Uterus (tissue), 3 donors: ENCODE measurements at regions not wholly inside any gene's neighbourhood (a gene's known extent, or its start where the extent isn't known, plus 50 kb on each side); places are given as distances from the start of the nearest gene placed in this dataset.
A peak's percentile ranks its signal among the peaks of the same experiment; 100 is the strongest.

Experiments
- DNase-seq, 2 donors: peaks; one replicate each; pipeline ENCODE4 v3.0.0-alpha.2; 2019 to 2020
- H3K27ac ChIP-seq, 2 donors: fragments of 200-600 bp; sonication (generic); 1 replicate in 1 of 2; 2 replicates in 1 of 2; pipeline ENCODE4 v1.5.1; 2016 to 2018
- H3K27me3 ChIP-seq, 2 donors: fragments of 200-600 bp; sonication (generic); one replicate each; pipeline ENCODE4 v1.5.1; 2018 to 2019; ENCODE audit warnings: control low read depth in 1 of 2
- H3K36me3 ChIP-seq, 2 donors: fragments of 200-600 bp; sonication (generic); one replicate each; pipeline ENCODE4 v1.5.1; 2019; ENCODE audit warnings: control low read depth in 1 of 2
- H3K4me1 ChIP-seq, 2 donors: fragments of 200-600 bp; sonication (generic); one replicate each; pipeline ENCODE4 v1.5.1; 2018 to 2019; ENCODE audit warnings: control low read depth in 1 of 2
- H3K4me3 ChIP-seq, 2 donors: fragments of 200-600 bp; sonication (generic); 1 replicate in 1 of 2; 2 replicates in 1 of 2; pipeline ENCODE4 v1.5.1; 2018 to 2019; ENCODE audit warnings: mild to moderate bottlenecking in 1 of 2
- H3K9me3 ChIP-seq, 2 donors: fragments of 200-600 bp; sonication (generic); one replicate each; pipeline ENCODE4 v1.5.1; 2019; ENCODE audit warnings: control low read depth in 1 of 2
- CTCF ChIP-seq, 4 experiments: fragments of 200-600 bp in 2 of 4; fragments of 450-650 bp in 2 of 4; sonication (generic) in 2 of 4; IDR thresholded peaks; one replicate each; pipeline ENCODE4 v1.5.1; 2016 to 2019; ENCODE audit warnings: antibody characterized with exemption in 4 of 4, mild to moderate bottlenecking in 2 of 4, moderate library complexity in 1 of 4
- POLR2A ChIP-seq, 2 donors: fragments of 450-650 bp; IDR thresholded peaks; one replicate each; pipeline ENCODE4 v1.6.1; 2016; ENCODE audit warnings: antibody characterized with exemption in 2 of 2, mild to moderate bottlenecking in 1 of 2, moderate library complexity in 1 of 2
- intact Hi-C: fragments of 100-400 bp; cut with DNase I; formaldehyde crosslinking; loops from one replicate; pipeline ENCODE4 v1.15.1; 2023; ENCODE audit warnings: low total_unique reads
- donor health status: DM: yes; HTN: yes; CAD: no.

GRCh38 chr11:122322329-122322728 lies 206.3 kb upstream of the BLID start:
- no peak for TF ChIP-seq POLR2A (IDR thresholded peaks at IDR 0.05)
- TF ChIP-seq CTCF (IDR thresholded peaks at IDR 0.05) = no peak
- no peak overlapping the region for H3K27ac ChIP-seq
- intact Hi-C loops = no loop called here
- no peaks in the 10 kb centered on the region for H3K4me1 ChIP-seq
- H3K4me3 ChIP-seq = no peak overlapping the region
- peak; percentile 22 to 28 for DNase-seq
- H3K27me3 ChIP-seq = no peaks in the 10 kb centered on the region
- no peaks in the 10 kb centered on the region for H3K9me3 ChIP-seq
- H3K36me3 ChIP-seq = no peaks in the 10 kb centered on the region

- TF ChIP-seq CTCF (IDR thresholded peaks at IDR 0.05) (no peak), POLR2A (IDR thresholded peaks at IDR 0.05) (no peak)
- Histone ChIP-seq H3K27ac (no peak overlapping the region), H3K4me1 (no peaks in the 10 kb centered on the region), H3K9me3 (no peaks in the 10 kb centered on the region), H3K27me3 (no peaks in the 10 kb centered on the region), H3K36me3 (no peaks in the 10 kb centered on the region), H3K4me3 (no peak overlapping the region)
- DNase-seq = no peak
- intact Hi-C loops = no loop called here
These were observed 204.7 kb upstream of the BLID start for GRCh38 chr11:122320671-122321070.

GRCh38 chr11:122319691-122320620 lies 203.9 kb upstream of the BLID start:
- no peaks in the 10 kb centered on the region for H3K4me1 ChIP-seq
- H3K36me3 ChIP-seq = no peaks in the 10 kb centered on the region
- no peak for DNase-seq
- H3K9me3 ChIP-seq = no peaks in the 10 kb centered on the region
- H3K27me3 ChIP-seq = no peaks in the 10 kb centered on the region
- TF ChIP-seq POLR2A (IDR thresholded peaks at IDR 0.05) = no peak
- no peak for TF ChIP-seq CTCF (IDR thresholded peaks at IDR 0.05)
- intact Hi-C loops = no loop called here
- no peak overlapping the region for H3K27ac ChIP-seq
- H3K4me3 ChIP-seq = no peak overlapping the region

GRCh38 chr11:122319085-122319484 lies 203.1 kb upstream of the BLID start:
- Histone ChIP-seq H3K4me3 (no peak overlapping the region), H3K27me3 (no peaks in the 10 kb centered on the region), H3K9me3 (no peaks in the 10 kb centered on the region), H3K27ac (no peak overlapping the region), H3K4me1 (no peaks in the 10 kb centered on the region), H3K36me3 (no peaks in the 10 kb centered on the region)
- TF ChIP-seq CTCF (IDR thresholded peaks at IDR 0.05) (no peak), POLR2A (IDR thresholded peaks at IDR 0.05) (no peak)
- no peak for DNase-seq
- intact Hi-C loops = no loop called here

DNA sequence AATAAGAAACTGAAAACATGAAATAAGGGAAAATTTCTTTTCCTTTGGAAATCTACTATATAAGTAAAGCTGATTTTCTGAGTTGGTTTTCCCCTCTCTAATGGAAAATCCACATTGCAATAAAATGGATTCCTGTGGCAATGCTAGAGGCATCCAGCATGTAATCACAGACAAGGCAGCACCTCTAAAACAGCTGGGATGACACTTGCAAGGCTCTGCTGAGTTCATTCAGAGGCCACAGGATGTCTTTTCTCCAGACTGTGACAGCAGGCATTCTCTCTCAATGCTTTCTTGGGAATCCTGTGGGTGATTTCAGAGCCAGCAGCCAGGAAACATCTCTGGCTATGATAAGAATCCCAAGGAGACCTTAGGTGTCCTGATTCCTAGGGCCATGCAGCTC lies 201.3 kb upstream of the BLID start:
- no peaks in the 10 kb centered on the region for H3K36me3 ChIP-seq
- H3K4me3 ChIP-seq = no peak overlapping the region
- peak in 1 of 2 donors; percentile 22 for DNase-seq
- no peaks in the 10 kb centered on the region for H3K9me3 ChIP-seq
- intact Hi-C loops = no loop called here
- H3K4me1 ChIP-seq = no peaks in the 10 kb centered on the region
- H3K27me3 ChIP-seq = no peaks in the 10 kb centered on the region
- H3K27ac ChIP-seq = no peak overlapping the region
- no peak for TF ChIP-seq CTCF (IDR thresholded peaks at IDR 0.05)
- no peak for TF ChIP-seq POLR2A (IDR thresholded peaks at IDR 0.05)
